ENCODE measurements at regions not wholly inside any gene's neighbourhood (a gene's known extent, or its start where the extent isn't known, plus 50 kb on each side); places are given as distances from the start of the nearest gene placed in this dataset.

GRCh38 chr1:96183485-96183884 is 538.1 kb upstream of the PTBP2 start:
- intact Hi-C loops (cut with DNase I; ENCODE audit: low total_unique reads): no loop called here
- 17 to 60% methylated on average over 1 to 2 of the region's 2 CpGs for WGBS, 2 donors (ENCODE audit: low coverage in 1 of 2)

DNA sequence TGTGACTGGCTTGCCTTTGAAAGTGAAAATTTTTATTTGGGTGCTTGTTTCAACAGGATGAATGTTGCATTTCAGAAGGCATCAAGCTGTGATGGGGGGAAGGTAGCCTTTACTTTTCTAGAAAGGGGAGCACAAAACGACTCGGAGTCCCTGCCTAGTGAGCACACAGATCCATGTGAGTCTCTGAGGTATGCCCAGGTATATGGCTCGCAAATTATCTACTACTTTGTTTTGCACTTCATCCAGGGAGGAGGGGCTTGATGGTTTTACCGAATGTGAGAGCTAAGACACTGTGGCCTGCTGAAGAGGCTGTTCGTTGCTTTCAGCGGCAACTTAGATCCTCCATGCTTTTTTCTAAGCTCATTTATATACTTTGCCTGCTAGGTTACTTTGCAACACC is 537.7 kb upstream of the PTBP2 start:
- in situ Hi-C loops (cut with MboI; ENCODE audit: low pct_ligation_motif_present in 1 of 4, low pct_unique_long_range_greater_than_20kb in 1 of 4, low sequenced_read_pairs in 3 of 4) (no loop called here), intact Hi-C loops (cut with DNase I; ENCODE audit: low total_unique reads) (no loop called here)
- 63 to 71% methylated on average over 5 to 6 of the region's 6 CpGs for WGBS, 2 donors (ENCODE audit: low coverage in 1 of 2)
- Histone ChIP-seq H3K36me3 (no peaks in the 10 kb centered on the region), H3K27ac (no peak overlapping the region), H3K27me3 (no peaks in the 10 kb centered on the region), H3K9me3 (no peaks in the 10 kb centered on the region), H3K4me3 (no peak overlapping the region), H3K4me1 (no peaks in the 10 kb centered on the region)
- no peak for DNase-seq
- no peak for TF ChIP-seq POLR2A (IDR thresholded peaks at IDR 0.05)
- no peak for TF ChIP-seq POLR2AphosphoS5 (IDR thresholded peaks at IDR 0.05)
- no peak for TF ChIP-seq CTCF (IDR thresholded peaks at IDR 0.05)
- TF ChIP-seq EP300 (IDR thresholded peaks at IDR 0.05; ENCODE audit: low read depth): no peak

More at GRCh38 chr1:96183485-96183884, 538.1 kb upstream of the PTBP2 start:
- in situ Hi-C loops (cut with MboI; ENCODE audit: low pct_ligation_motif_present in 1 of 4, low pct_unique_long_range_greater_than_20kb in 1 of 4, low sequenced_read_pairs in 3 of 4): no loop called here
- no peaks in the 10 kb centered on the region for H3K36me3 ChIP-seq
- H3K27me3 ChIP-seq: no peaks in the 10 kb centered on the region
- no peak for DNase-seq
- TF ChIP-seq CTCF (IDR thresholded peaks at IDR 0.05): no peak
- no peak for TF ChIP-seq EP300 (IDR thresholded peaks at IDR 0.05; ENCODE audit: low read depth)
- no peak for TF ChIP-seq POLR2A (IDR thresholded peaks at IDR 0.05)
- no peak for TF ChIP-seq POLR2AphosphoS5 (IDR thresholded peaks at IDR 0.05)
- no peaks in the 10 kb centered on the region for H3K4me1 ChIP-seq
- H3K27ac ChIP-seq: no peak overlapping the region
- H3K9me3 ChIP-seq: no peaks in the 10 kb centered on the region
- no peak overlapping the region for H3K4me3 ChIP-seq

DNA sequence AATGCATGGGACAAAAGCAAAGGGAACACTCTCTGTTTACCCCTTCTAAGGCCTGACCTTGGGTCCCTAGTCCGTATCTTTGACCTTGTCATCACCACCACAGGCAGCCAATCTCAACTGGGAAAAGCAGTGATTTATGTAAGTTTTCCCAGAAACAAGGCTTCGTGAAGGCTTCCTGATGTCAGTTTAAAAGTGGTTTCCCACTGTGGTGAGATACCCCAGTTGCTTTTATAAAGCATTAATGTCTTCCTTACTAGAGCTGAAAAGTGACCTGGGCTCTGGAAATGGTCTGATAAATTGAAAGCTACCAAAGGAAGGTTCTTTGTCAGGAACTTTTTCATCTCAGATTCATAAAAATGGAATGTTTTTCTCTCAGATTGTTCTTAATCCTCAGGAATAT is 536.4 kb upstream of the PTBP2 start:
- 67 to 70% methylated on average over 1 to 2 of the region's 2 CpGs for WGBS, 2 donors (ENCODE audit: low coverage in 1 of 2)
- Histone ChIP-seq H3K36me3 (no peaks in the 10 kb centered on the region), H3K27me3 (no peaks in the 10 kb centered on the region), H3K4me3 (no peak overlapping the region), H3K4me1 (no peaks in the 10 kb centered on the region), H3K27ac (no peak overlapping the region), H3K9me3 (no peaks in the 10 kb centered on the region)
- no peak for TF ChIP-seq EP300 (IDR thresholded peaks at IDR 0.05; ENCODE audit: low read depth)
- TF ChIP-seq POLR2A (IDR thresholded peaks at IDR 0.05): no peak
- TF ChIP-seq CTCF (IDR thresholded peaks at IDR 0.05): no peak
- TF ChIP-seq POLR2AphosphoS5 (IDR thresholded peaks at IDR 0.05): no peak
- intact Hi-C loops (cut with DNase I; ENCODE audit: low total_unique reads): no loop called here
- no peak for DNase-seq
- in situ Hi-C loops (cut with MboI; ENCODE audit: low pct_ligation_motif_present in 1 of 4, low pct_unique_long_range_greater_than_20kb in 1 of 4, low sequenced_read_pairs in 3 of 4): no loop called here

GRCh38 chr1:96187020-96187419 is 534.6 kb upstream of the PTBP2 start:
- DNase-seq: no peak
- no peaks in the 10 kb centered on the region for H3K36me3 ChIP-seq
- TF ChIP-seq CTCF (IDR thresholded peaks at IDR 0.05) (no peak), POLR2AphosphoS5 (IDR thresholded peaks at IDR 0.05) (no peak), EP300 (IDR thresholded peaks at IDR 0.05; ENCODE audit: low read depth) (no peak), POLR2A (IDR thresholded peaks at IDR 0.05) (no peak)
- H3K4me3 ChIP-seq: no peak overlapping the region
- no peaks in the 10 kb centered on the region for H3K27me3 ChIP-seq
- H3K4me1 ChIP-seq: no peaks in the 10 kb centered on the region
- peaks cover 0 to 9% of the 10 kb centered on the region in 2 donors for H3K9me3 ChIP-seq
- 33 to 65% methylated on average over 1 of the region's 1 CpG for WGBS, 2 donors (ENCODE audit: low coverage in 1 of 2)
- no peak overlapping the region for H3K27ac ChIP-seq
- intact Hi-C loops (cut with DNase I; ENCODE audit: low total_unique reads): no loop called here
- in situ Hi-C loops (cut with MboI; ENCODE audit: low pct_ligation_motif_present in 1 of 4, low pct_unique_long_range_greater_than_20kb in 1 of 4, low sequenced_read_pairs in 3 of 4): no loop called here
